ENCODE measurements at regions not wholly inside any gene's neighbourhood (a gene's known extent, or its start where the extent isn't known, plus 50 kb on each side); places are given as distances from the start of the nearest gene placed in this dataset.
A peak's percentile ranks its signal among the peaks of the same experiment; 100 is the strongest.

DNA sequence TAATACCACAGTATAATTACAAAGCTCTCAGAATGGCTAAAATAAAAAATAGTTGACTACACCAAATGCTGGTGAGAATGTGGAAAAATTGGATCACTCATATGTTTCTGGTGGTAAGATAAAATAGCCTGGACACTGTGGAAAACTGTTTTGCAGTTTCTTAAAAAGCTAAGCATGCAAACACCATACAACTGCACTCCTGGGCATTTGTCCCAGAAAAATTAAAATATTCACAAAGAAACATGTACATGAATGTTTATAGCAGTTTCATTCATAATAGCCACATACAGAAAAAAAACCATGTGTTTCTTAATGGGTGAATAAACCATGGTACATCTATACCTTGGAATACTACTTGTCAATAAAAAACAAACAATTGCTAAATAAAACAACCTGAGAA is 172.9 kb downstream of the AHR start:
- H3K9me3 ChIP-seq (ENCODE audit: insufficient read depth, low read length): no peaks in the 10 kb centered on the region
- no peak for TF ChIP-seq EZH2phosphoT487 (IDR thresholded peaks at IDR 0.05; ENCODE audit: low read depth)
- TF ChIP-seq, protein P1, sequence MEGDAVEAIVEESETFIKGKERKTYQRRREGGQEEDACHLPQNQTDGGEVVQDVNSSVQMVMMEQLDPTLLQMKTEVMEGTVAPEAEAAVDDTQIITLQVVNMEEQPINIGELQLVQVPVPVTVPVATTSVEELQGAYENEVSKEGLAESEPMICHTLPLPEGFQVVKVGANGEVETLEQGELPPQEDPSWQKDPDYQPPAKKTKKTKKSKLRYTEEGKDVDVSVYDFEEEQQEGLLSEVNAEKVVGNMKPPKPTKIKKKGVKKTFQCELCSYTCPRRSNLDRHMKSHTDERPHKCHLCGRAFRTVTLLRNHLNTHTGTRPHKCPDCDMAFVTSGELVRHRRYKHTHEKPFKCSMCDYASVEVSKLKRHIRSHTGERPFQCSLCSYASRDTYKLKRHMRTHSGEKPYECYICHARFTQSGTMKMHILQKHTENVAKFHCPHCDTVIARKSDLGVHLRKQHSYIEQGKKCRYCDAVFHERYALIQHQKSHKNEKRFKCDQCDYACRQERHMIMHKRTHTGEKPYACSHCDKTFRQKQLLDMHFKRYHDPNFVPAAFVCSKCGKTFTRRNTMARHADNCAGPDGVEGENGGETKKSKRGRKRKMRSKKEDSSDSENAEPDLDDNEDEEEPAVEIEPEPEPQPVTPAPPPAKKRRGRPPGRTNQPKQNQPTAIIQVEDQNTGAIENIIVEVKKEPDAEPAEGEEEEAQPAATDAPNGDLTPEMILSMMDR (IDR thresholded peaks at IDR 0.05; ENCODE audit: low read depth, low read length): no peak
- peaks cover 9% of the 10 kb centered on the region for H3K36me3 ChIP-seq (replicated peaks; ENCODE audit: low read depth, low read length)
- no peak overlapping the region for H3K27ac ChIP-seq (ENCODE audit: low read length)
- H3K4me1 ChIP-seq (ENCODE audit: low read length): peaks cover 47% of the 10 kb centered on the region
- H3K9ac ChIP-seq (ENCODE audit: low read length): no peak overlapping the region
- no peak overlapping the region; the same call in 1 of the 2 replicates for H3K4me2 ChIP-seq (ENCODE audit: low read length)
- H3K27me3 ChIP-seq (ENCODE audit: low read depth, low read length): no peaks in the 10 kb centered on the region
- H4K20me1 ChIP-seq (ENCODE audit: insufficient read depth, low read length): no peaks in the 10 kb centered on the region
- no peak overlapping the region for H2AFZ ChIP-seq (ENCODE audit: low read depth, low read length)
- no peak overlapping the region for H3K4me3 ChIP-seq (ENCODE audit: low read length)
- no peaks in the 10 kb centered on the region for H3K79me2 ChIP-seq (ENCODE audit: low read length)

GRCh38 chr7:17472518-17472917 is 174.1 kb downstream of the AHR start:
- Histone ChIP-seq H3K9ac (ENCODE audit: low read length) (peak overlapping the region; percentile 53), H3K27ac (ENCODE audit: low read length) (peak overlapping the region; percentile 80), H3K4me1 (ENCODE audit: low read length) (peaks cover 35% of the 10 kb centered on the region), H3K27me3 (ENCODE audit: low read depth, low read length) (no peaks in the 10 kb centered on the region), H3K36me3 (replicated peaks; ENCODE audit: low read depth, low read length) (peaks cover 9% of the 10 kb centered on the region), H3K4me2 (ENCODE audit: low read length) (peak overlapping the region; percentile 88), H3K9me3 (ENCODE audit: insufficient read depth, low read length) (no peaks in the 10 kb centered on the region), H2AFZ (ENCODE audit: low read depth, low read length) (no peak overlapping the region), H4K20me1 (ENCODE audit: insufficient read depth, low read length) (no peaks in the 10 kb centered on the region), H3K4me3 (ENCODE audit: low read length) (peak overlapping the region; percentile 68), H3K79me2 (ENCODE audit: low read length) (no peaks in the 10 kb centered on the region)
- TF ChIP-seq EZH2phosphoT487 (IDR thresholded peaks at IDR 0.05; ENCODE audit: low read depth): no peak
- TF ChIP-seq, protein P1 (IDR thresholded peaks at IDR 0.05; ENCODE audit: low read depth, low read length): no peak

DNA sequence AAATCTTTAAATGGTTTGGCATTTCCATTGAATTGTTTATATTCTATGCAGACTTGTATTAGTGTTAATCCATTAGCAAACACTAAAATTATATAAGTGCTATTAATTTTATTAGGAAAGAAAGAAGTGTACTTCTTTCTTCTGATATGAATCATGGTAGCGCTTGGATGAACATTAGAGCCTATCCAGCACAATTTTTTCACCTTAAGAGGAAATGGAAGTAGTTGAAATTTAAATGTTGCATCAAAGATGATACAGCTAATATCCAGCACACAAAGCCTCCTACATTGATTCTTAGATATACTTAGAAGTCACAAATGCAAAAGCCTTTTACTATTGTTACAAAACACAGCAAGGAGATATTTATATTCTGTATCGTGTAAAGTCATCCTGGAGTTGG is 174.5 kb downstream of the AHR start:
- Histone ChIP-seq H3K4me1 (ENCODE audit: low read length) (peaks cover 34% of the 10 kb centered on the region), H2AFZ (ENCODE audit: low read depth, low read length) (peak overlapping the region; percentile 53; the same call in 1 of the 2 replicates), H3K4me2 (ENCODE audit: low read length) (peak overlapping the region; percentile 88), H3K27me3 (ENCODE audit: low read depth, low read length) (no peaks in the 10 kb centered on the region), H3K9ac (ENCODE audit: low read length) (peak overlapping the region; percentile 53), H3K9me3 (ENCODE audit: insufficient read depth, low read length) (no peaks in the 10 kb centered on the region), H4K20me1 (ENCODE audit: insufficient read depth, low read length) (no peaks in the 10 kb centered on the region), H3K36me3 (replicated peaks; ENCODE audit: low read depth, low read length) (peaks cover 9% of the 10 kb centered on the region), H3K79me2 (ENCODE audit: low read length) (no peaks in the 10 kb centered on the region), H3K4me3 (ENCODE audit: low read length) (peak overlapping the region; percentile 68), H3K27ac (ENCODE audit: low read length) (peak overlapping the region; percentile 80)
- TF ChIP-seq, protein P1 (IDR thresholded peaks at IDR 0.05; ENCODE audit: low read depth, low read length): no peak
- TF ChIP-seq EZH2phosphoT487 (IDR thresholded peaks at IDR 0.05; ENCODE audit: low read depth): no peak

DNA sequence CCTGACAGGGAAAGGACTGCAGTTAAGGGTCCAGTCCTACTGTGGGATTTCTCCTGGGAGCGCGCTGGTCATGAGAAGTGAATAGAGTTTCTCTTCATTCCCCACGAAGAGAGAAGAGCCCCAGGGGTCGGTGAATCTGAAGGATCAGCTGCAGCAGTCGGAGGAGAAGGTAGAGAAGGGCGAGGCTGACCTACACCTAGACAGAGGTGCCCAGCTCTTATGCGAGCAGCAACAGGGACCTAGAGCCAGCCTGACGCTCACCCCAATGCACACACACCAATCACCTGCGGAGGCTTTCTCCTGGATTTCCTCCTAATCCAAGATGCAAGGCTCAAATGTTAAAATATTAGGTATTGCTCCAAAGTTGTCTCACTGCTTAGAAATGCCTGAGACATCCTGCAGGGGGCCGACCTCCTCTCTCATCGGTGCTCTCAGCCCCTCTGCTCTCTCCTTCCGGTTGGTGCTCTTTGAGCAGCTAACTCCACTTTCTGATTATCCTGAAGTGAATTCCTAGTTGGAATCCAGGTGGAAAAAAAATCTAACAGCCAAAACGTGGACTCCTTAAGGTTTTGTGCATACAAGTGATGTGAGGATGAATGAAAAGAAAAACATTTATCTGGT is 176.4 kb downstream of the AHR start:
- Histone ChIP-seq H2AFZ (ENCODE audit: low read depth, low read length) (no peak overlapping the region), H3K9me3 (ENCODE audit: insufficient read depth, low read length) (no peaks in the 10 kb centered on the region), H4K20me1 (ENCODE audit: insufficient read depth, low read length) (no peaks in the 10 kb centered on the region), H3K4me2 (ENCODE audit: low read length) (no peak overlapping the region), H3K4me3 (ENCODE audit: low read length) (no peak overlapping the region), H3K9ac (ENCODE audit: low read length) (no peak overlapping the region), H3K27me3 (ENCODE audit: low read depth, low read length) (no peaks in the 10 kb centered on the region), H3K27ac (ENCODE audit: low read length) (no peak overlapping the region), H3K79me2 (ENCODE audit: low read length) (no peaks in the 10 kb centered on the region), H3K4me1 (ENCODE audit: low read length) (peaks cover 34% of the 10 kb centered on the region), H3K36me3 (replicated peaks; ENCODE audit: low read depth, low read length) (peaks cover 9% of the 10 kb centered on the region)
- TF ChIP-seq, protein P1 (IDR thresholded peaks at IDR 0.05; ENCODE audit: low read depth, low read length): peak; percentile 36
- TF ChIP-seq EZH2phosphoT487 (IDR thresholded peaks at IDR 0.05; ENCODE audit: low read depth): no peak
